ENCODE measurements at regions not wholly inside any gene's neighbourhood (a gene's known extent, or its start where the extent isn't known, plus 50 kb on each side); places are given as distances from the start of the nearest gene placed in this dataset.

- TF ChIP-seq, protein P1, sequence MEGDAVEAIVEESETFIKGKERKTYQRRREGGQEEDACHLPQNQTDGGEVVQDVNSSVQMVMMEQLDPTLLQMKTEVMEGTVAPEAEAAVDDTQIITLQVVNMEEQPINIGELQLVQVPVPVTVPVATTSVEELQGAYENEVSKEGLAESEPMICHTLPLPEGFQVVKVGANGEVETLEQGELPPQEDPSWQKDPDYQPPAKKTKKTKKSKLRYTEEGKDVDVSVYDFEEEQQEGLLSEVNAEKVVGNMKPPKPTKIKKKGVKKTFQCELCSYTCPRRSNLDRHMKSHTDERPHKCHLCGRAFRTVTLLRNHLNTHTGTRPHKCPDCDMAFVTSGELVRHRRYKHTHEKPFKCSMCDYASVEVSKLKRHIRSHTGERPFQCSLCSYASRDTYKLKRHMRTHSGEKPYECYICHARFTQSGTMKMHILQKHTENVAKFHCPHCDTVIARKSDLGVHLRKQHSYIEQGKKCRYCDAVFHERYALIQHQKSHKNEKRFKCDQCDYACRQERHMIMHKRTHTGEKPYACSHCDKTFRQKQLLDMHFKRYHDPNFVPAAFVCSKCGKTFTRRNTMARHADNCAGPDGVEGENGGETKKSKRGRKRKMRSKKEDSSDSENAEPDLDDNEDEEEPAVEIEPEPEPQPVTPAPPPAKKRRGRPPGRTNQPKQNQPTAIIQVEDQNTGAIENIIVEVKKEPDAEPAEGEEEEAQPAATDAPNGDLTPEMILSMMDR (IDR thresholded peaks at IDR 0.05), result no peak; the same call in 1 of the 2 replicates
- TF ChIP-seq ZNF121 (CRISPR knock-in tag; IDR thresholded peaks at IDR 0.05) (no peak), FOXJ3 (CRISPR knock-in tag; IDR thresholded peaks at IDR 0.05; ENCODE audit: borderline replicate concordance) (no peak), ARID4B (CRISPR knock-in tag; IDR thresholded peaks at IDR 0.05; ENCODE audit: borderline replicate concordance) (no peak), IRF2 (CRISPR knock-in tag; IDR thresholded peaks at IDR 0.05; ENCODE audit: borderline replicate concordance, low read depth) (no peak), MAX (CRISPR knock-in tag; IDR thresholded peaks at IDR 0.05) (no peak), NFYB (CRISPR knock-in tag; conservative IDR thresholded peaks at IDR 0.05; ENCODE audit: low read depth) (no peak), TEAD4 (CRISPR knock-in tag; IDR thresholded peaks at IDR 0.05) (no peak), NR2C2 (CRISPR knock-in tag; IDR thresholded peaks at IDR 0.05) (no peak), PRDM15 (CRISPR knock-in tag; IDR thresholded peaks at IDR 0.05) (no peak)
- TF ChIP-seq, protein P2, sequence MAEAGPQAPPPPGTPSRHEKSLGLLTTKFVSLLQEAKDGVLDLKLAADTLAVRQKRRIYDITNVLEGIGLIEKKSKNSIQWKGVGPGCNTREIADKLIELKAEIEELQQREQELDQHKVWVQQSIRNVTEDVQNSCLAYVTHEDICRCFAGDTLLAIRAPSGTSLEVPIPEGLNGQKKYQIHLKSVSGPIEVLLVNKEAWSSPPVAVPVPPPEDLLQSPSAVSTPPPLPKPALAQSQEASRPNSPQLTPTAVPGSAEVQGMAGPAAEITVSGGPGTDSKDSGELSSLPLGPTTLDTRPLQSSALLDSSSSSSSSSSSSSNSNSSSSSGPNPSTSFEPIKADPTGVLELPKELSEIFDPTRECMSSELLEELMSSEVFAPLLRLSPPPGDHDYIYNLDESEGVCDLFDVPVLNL (CRISPR knock-in tag; IDR thresholded peaks at IDR 0.05; ENCODE audit: borderline replicate concordance, low read depth), result no peak
Measured at GRCh38 chr20:39429726-39430125, 467.6 kb downstream of the DHX35 start.

Data from WTC11 (cell line).